Kidney (tissue), 13 donors: ENCODE measurements at regions not wholly inside any gene's neighbourhood (a gene's known extent, or its start where the extent isn't known, plus 50 kb on each side); places are given as distances from the start of the nearest gene placed in this dataset.

ENCODE experiments used
- DNase-seq, 5 donors: peaks; one replicate each; pipeline ENCODE4 v3.0.0-alpha.2; 2013 to 2020
- FAIRE-seq: peaks from 2 replicates; lab custom pipeline; 2012; peaks lifted over from hg19 to GRCh38; lab: Jason Lieb, UNC
- H3K27ac ChIP-seq, 2 donors: one replicate each; pipeline ENCODE4 v1.7.0; 2013; ENCODE audit warnings: low read depth in 2 of 2, low read length in 2 of 2, inconsistent platforms in 1 of 2
- H3K27me3 ChIP-seq: one replicate; pipeline ENCODE4 v1.7.1; 2013; ENCODE audit warnings: low read length, inconsistent platforms; ENCODE audit not compliant: control insufficient read depth, insufficient read depth
- H3K36me3 ChIP-seq, 3 donors: one replicate each; pipeline versions ENCODE4 v1.7.0 to v1.7.1; 2013; ENCODE audit warnings: low read length in 3 of 3, control low read depth in 1 of 3, inconsistent platforms in 1 of 3; ENCODE audit not compliant: insufficient read depth in 3 of 3, control insufficient read depth in 2 of 3
- H3K4me1 ChIP-seq, 3 donors: one replicate each; pipeline versions ENCODE4 v1.7.0 to v1.7.1; 2013; ENCODE audit warnings: low read length in 3 of 3, inconsistent platforms in 1 of 3, low read depth in 1 of 3; ENCODE audit not compliant: control insufficient read depth in 2 of 3, insufficient read depth in 2 of 3
- H3K4me3 ChIP-seq, 3 donors: one replicate each; pipeline versions ENCODE4 v1.7.0 to v1.8.1; 2013; ENCODE audit warnings: low read length in 3 of 3, control low read depth in 1 of 3, inconsistent platforms in 1 of 3
- H3K9ac ChIP-seq, 3 donors: one replicate each; pipeline versions ENCODE4 v1.7.0 to v1.7.1; 2013; ENCODE audit warnings: low read length in 3 of 3, control low read depth in 1 of 3, inconsistent platforms in 1 of 3
- H3K9me3 ChIP-seq, 3 donors: one replicate each; pipeline versions ENCODE4 v1.7.0 to v1.7.1; 2013; ENCODE audit warnings: low read length in 3 of 3, control low read depth in 1 of 3, inconsistent platforms in 1 of 3; ENCODE audit not compliant: control insufficient read depth in 2 of 3, insufficient read depth in 1 of 3
- intact Hi-C: fragments of 100-400 bp; cut with DNase I; formaldehyde crosslinking; loops from one replicate; pipeline ENCODE4 v1.11.1; 2022
- TF ChIP-seq, protein P1 (sequence below): IDR thresholded peaks from 3 replicates; pipeline ENCODE4 v1.5.1; 2012; ENCODE audit warnings: mild to moderate bottlenecking, moderate library complexity, borderline replicate concordance; ENCODE audit not compliant: insufficient read depth; ENCODE audit errors: extremely low read depth
- donor health status: control.
- donor health status: control.
- donor health status: control.
- donor health status: control.
- donor health status: control.
- donor health status: DM: yes; HTN: yes; CAD: no.
- donor health status: Normal renal cell carcinoma (clear cell type).

DNA sequence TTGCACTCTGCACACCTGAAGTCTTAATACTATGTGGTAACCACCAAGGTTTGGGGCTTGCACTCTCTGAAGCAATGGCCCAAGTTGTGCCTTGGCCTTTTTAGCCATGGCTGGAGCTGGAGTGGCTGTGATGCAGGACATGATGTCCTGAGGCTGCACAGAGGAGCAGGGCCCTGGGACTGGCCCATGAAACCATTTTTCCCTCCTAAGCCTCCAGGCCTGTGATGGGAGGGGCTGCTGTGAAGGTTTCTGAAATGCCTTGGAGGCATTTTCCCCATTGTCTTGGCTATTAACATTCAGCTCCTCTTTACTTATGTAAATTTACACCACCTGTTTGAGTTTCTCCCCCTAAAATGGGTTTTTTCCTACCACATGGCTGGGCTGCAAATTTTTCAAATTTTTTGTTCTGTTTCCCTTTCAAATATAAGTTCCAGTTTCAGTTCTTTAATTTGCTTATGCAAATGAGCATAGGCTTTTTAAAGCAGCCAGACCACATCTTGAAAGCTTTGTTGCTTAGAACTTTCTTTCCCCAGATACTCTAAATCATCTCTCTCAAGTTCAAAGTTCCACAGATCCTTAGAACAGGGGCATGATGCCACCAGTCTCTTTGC is 237.4 kb upstream of the DMAC1 start:
- no peaks in the 10 kb centered on the region for H3K27me3 ChIP-seq
- intact Hi-C loops = no loop called here
- H3K27ac ChIP-seq = no peak overlapping the region
- H3K4me1 ChIP-seq = no peaks in the 10 kb centered on the region
- H3K9me3 ChIP-seq = peaks cover 0 to 12% (median 0%) of the 10 kb centered on the region in 3 donors
- DNase-seq (no peak), FAIRE-seq (no peak)
- TF ChIP-seq, protein P1, sequence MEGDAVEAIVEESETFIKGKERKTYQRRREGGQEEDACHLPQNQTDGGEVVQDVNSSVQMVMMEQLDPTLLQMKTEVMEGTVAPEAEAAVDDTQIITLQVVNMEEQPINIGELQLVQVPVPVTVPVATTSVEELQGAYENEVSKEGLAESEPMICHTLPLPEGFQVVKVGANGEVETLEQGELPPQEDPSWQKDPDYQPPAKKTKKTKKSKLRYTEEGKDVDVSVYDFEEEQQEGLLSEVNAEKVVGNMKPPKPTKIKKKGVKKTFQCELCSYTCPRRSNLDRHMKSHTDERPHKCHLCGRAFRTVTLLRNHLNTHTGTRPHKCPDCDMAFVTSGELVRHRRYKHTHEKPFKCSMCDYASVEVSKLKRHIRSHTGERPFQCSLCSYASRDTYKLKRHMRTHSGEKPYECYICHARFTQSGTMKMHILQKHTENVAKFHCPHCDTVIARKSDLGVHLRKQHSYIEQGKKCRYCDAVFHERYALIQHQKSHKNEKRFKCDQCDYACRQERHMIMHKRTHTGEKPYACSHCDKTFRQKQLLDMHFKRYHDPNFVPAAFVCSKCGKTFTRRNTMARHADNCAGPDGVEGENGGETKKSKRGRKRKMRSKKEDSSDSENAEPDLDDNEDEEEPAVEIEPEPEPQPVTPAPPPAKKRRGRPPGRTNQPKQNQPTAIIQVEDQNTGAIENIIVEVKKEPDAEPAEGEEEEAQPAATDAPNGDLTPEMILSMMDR = no peak
- H3K36me3 ChIP-seq = no peaks in the 10 kb centered on the region
- H3K4me3 ChIP-seq = no peak overlapping the region
- no peak overlapping the region for H3K9ac ChIP-seq

DNA sequence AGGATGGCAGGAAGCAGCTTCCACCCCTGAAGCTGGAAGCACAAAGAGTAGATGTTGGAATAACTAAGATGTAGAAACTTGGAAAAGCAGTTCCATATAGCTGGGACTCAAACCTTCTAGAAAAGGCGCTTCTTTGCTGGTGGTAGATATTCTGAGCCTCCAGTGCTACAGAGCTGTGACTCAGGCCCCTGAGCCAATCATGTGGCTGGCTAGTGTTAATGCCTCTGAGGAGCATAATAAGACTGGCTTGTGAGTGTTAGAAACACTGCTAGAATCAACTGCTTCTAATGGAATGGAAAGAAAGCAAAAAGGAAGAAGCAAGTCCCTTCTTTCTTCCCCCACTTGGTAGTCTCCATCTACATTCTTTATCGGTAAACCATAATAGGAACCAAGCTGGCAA is 234.2 kb upstream of the DMAC1 start:
- intact Hi-C loops = no loop called here
- no peak overlapping the region for H3K4me3 ChIP-seq
- H3K4me1 ChIP-seq = no peaks in the 10 kb centered on the region
- H3K36me3 ChIP-seq = no peaks in the 10 kb centered on the region
- no peaks in the 10 kb centered on the region for H3K27me3 ChIP-seq
- FAIRE-seq (no peak), DNase-seq (no peak)
- TF ChIP-seq, protein P1 = no peak
- no peak overlapping the region for H3K9ac ChIP-seq
- no peaks in the 10 kb centered on the region for H3K9me3 ChIP-seq
- no peak overlapping the region for H3K27ac ChIP-seq

DNA sequence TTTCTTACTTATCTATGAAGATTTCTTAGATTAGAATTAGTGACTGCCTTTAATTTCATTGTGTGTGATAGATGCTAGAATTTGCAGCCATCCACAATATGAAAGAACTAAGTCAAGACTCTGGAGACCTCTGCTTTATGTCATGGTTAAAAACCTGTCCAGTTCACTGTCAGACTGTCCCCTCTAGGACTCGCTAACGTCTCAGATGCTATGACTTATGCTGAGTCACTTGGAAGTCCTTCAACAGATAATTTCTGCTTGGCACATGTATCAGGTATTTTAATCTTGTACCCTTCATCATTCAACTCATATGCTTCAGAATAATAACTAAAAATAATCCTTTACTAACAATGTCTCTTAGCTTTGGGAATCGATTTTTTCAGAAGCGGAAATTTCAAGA is 230.5 kb upstream of the DMAC1 start:
- intact Hi-C loops = no loop called here
- H3K9ac ChIP-seq = no peak overlapping the region
- no peaks in the 10 kb centered on the region for H3K27me3 ChIP-seq

More for the DNA sequence above, 230.5 kb upstream of the DMAC1 start:
- Histone ChIP-seq H3K36me3 (no peaks in the 10 kb centered on the region), H3K27ac (no peak overlapping the region), H3K4me3 (no peak overlapping the region), H3K4me1 (no peaks in the 10 kb centered on the region), H3K9me3 (no peaks in the 10 kb centered on the region)
- FAIRE-seq = no peak
- DNase-seq = no peak
- TF ChIP-seq, protein P1 = no peak
